HK-2 (cell line): ENCODE measurements at regions not wholly inside any gene's neighbourhood (a gene's known extent, or its start where the extent isn't known, plus 50 kb on each side); places are given as distances from the start of the nearest gene placed in this dataset.

Experiments
- DNase-seq: peaks from one replicate; pipeline ENCODE4 v3.0.0-alpha.2; 2018; ENCODE audit not compliant: unreplicated experiment

- no peak for DNase-seq
Observed at GRCh38 chr10:78916227-78916626, 152.5 kb upstream of the ZMIZ1 start.

DNA sequence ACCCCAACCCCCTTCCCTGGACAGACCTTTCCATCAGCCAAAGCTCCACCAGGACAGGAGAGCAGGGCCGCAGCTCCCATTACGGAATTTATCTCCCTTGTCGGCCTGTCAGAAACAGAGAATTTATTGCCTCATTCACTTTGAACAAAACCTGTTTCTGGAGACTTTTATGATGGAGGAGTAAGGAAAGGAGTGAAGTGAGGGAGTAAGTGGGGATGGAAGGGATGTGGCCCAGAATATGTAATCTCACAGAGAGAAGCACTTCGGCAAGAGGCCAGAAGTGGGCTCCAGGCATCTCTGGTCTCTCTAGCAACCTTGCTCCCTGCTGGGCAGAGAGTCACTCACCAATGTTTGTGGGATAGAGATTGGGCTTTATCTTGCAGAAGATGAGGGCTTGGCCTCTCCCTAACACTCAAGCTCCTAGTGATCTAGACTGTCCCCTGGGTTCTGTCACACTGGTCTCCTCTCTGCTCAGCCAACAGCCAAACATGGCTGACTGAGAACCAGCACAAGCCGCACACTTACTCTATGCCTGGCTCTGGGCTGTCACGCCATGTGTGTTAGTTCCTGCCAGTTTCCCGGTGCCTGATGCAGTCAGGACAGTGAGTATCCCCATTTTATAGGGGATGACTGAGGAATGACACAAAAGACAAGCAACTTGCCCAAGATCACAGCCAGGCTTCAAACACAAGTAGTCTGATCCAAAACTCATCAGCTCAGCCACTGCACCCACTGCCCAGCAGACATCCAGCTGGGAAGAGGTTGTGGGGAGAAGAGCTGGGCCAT lies 149.4 kb upstream of the ZMIZ1 start:
- no peak for DNase-seq

DNA sequence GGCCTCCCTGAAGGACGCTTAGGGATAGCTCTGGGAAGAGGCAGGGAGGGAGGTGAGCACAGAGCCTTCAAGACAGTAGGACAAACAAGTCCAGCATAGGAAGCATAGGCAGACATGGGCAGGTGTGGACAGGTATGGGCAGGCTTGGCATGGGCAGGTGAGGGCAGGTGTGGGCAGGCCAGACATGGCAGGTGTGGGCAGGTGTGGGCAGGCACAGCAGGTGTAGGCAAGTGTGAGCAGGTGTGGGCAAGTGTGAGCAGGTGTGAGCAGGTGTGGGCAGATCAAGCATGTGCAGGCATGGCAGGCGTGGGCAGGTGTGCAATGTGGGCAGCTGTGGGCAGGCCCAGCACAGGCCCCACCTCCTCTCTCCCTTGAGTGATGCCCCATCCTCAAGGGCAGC lies 148.8 kb upstream of the ZMIZ1 start:
- no peak for DNase-seq

- DNase-seq: no peak
Observed at GRCh38 chr10:78921895-78922294, 146.9 kb upstream of the ZMIZ1 start.

DNA sequence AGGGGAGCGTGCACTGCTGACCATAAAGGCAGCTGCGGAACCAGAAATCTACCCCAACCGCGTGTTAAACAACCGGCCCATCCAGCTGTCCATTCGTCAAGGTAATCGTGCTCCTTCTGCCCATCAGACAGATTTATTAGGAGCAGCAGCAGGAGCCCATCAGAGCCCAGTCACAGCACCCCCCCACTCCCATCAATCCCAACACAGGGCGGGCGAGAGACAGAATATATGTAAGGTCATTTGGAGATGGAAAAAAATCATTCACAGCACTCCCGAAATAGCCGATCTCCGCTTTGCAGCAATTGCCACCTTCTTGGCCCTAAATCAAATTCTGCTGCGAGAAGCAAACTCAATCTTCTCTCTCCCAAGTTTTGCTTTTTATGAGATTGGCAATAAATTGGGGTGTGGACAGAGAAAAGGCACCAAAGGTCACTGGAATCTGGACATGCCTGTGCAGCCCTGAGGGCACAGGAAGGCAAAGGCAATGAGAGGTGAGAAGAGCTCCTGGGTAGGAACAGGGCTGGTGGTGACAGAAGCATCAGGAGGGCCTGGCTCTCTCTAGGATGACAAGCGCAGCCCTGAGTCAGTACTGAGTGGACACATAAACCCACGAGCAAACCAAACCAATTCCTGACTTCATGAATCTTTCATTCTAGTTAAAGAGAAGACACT lies 145.0 kb upstream of the ZMIZ1 start:
- DNase-seq: no peak

DNA sequence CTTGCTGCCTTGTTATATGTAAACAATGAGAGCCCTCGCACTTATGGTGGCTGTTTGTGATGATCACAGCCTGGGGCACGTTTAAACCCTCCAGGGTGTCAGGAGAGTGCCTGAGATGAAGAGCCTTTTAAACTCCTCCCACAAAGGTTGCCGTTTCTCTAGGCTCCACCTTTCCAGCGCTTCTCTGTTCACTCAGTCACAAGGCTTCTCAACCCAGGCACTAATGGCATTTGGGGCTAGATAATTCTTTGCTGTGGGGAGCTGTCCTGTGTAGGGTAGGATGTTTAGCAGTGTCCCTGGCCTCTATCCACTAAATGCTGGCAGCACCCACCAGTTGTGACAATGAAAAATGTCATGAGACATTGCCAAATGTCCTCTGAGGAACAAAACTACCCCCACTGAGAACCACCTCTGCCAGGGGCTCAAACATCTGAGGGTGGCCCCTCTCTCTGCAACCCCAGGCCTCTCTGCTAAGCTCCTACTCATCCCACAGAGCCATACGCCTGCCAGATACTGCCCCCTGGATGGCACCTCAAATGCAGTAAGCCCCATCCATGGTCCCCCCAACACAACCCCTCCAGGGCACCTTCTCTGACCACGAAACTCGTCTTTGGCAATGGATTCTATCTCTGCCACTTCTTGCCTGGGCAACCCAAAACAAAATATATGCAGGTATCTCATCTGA lies 144.3 kb upstream of the ZMIZ1 start:
- DNase-seq: no peak

DNA sequence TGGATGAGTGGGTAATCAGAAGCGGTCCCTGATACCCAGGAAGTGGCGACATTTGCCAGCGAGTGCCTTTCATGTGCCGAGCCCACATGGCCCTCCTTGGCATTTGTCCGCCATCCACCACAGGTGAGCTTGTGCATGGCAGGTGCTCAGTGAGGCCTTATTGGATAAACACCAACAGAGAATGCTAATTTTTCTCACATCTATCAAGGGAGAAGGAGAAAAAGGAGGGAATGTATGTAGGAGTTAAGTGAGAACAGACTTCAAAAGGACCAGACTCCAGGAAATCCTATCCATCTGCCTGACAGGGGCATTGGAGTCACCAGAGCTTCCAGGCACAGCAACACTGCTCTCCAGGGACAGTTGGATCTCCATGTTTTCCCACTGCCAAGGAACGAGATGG lies 143.5 kb upstream of the ZMIZ1 start:
- DNase-seq: no peak

DNA sequence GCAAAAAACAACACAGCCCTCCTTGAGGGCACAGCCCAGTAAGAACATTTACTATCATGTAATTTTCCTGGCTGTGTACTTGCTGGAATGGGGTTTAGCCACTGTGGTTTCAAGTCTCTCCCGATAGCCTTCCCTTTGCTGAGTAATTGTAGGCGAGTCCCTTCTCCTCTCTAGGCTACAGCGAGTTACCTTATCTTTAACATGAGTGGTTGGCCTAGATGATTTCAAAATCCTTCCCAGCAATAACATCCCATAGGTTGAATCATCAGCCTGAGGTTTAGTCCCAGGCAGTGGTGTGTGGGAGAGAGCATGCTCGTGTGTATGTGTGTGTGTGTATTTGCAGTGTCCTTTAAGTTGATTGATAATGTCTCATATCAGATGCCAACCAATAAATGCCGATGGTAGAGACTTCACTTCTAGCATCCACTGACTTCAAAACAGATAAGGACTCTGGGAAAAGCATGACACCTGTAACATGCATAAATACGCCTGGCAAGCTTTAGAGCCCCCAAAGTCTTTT lies 142.9 kb upstream of the ZMIZ1 start:
- peak; percentile 28 for DNase-seq

DNA sequence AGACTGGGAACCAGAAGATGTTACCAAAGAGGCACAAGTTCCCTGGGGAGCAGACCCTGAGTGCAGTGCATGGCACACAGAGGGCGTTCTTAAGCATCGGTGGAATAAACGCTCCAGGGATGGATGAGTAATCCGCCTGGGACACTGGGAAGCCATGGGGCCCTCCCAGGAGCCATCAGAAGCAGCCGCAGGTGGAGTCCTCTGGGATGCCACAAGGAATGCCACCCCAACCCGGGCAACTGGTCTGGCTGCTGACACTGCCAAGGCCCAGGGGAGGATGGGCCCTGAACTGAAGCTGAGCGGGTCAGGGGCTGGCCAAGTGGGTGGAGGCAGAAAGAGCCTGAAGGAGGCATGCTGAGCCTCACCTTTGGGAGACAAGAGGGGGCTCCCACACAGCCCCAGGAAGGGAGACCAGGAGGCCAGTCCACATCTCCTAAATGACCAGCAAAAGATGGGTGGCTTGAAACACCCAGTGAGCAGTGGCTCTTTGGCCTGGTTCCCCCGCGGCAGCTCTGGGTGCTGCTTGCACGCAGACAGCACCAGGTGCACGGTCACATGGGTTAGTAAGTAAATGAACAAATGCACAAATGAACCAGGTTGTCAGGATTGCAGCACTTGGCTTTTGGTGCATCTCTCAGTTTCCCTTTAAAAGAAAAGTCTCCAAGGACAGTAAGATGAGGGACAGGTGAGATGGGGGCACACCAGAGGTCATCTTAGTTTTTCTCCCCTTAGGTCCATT lies 141.3 kb upstream of the ZMIZ1 start:
- peak; percentile 6 for DNase-seq

- no peak for DNase-seq
Observed at GRCh38 chr10:78928330-78928729, 140.4 kb upstream of the ZMIZ1 start.

- DNase-seq: no peak
Observed at GRCh38 chr10:78929541-78929940, 139.2 kb upstream of the ZMIZ1 start.

- DNase-seq: peak; percentile 18
Observed at GRCh38 chr10:78931321-78932053, 137.3 kb upstream of the ZMIZ1 start.

GRCh38 chr10:78932054-78932386 lies 136.7 kb upstream of the ZMIZ1 start:
- DNase-seq: no peak

DNA sequence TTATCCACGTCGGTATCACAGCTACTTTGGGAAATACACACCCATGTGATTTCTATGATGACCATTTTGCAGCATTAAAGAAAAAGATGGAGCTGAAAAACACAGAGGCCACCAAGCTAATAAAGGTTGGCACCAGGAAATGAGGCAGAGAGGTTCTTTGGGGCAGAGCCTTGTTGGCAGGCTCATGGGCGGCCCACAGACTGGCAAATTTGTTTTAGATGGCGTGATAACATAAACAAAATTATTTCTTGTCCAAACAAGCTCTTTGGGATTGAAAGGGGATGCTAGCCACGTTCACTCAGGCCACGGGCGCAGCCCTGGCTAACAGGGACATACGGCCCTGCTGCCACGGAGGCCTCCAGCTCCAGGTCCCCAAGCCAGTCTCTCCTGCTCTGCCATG lies 135.9 kb upstream of the ZMIZ1 start:
- DNase-seq: no peak

DNA sequence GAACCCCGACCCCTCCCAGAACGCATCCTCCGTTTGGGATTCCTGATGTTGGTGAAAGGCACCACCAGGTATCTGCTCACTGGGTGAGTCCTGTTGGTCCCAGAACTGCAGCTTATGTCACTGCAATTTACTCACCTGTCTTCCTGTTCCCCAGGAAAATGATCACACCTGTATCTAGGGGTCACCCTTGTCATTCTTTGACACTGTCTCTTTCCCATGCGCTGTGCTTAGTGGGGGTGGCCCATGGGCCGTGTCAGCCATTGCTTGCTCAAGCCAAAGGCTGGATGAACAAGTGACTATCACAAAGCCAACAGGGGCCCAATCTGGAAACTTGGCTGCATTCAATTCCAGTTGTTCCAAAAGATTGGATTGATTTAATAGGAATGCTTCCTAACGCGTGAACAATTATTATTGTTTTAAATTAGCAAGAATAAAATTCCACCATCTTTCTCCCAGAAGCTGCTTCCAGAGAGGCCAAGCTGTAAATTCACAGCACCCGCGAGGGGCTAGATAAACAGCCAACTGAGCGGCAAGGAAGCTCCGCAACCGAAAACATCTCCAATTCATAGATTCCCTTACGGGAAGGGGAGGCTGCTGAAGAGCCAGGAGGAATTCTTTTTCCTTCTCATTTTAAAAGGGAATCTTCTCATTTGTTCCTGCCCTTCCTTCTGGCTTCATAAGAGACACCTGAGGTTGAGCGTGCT lies 134.8 kb upstream of the ZMIZ1 start:
- no peak for DNase-seq

GRCh38 chr10:78934532-78934898 lies 134.3 kb upstream of the ZMIZ1 start:
- DNase-seq: no peak

- no peak for DNase-seq
Observed at GRCh38 chr10:78934994-78935602, 133.7 kb upstream of the ZMIZ1 start.

GRCh38 chr10:78935697-78936407 lies 132.9 kb upstream of the ZMIZ1 start:
- no peak for DNase-seq

DNA sequence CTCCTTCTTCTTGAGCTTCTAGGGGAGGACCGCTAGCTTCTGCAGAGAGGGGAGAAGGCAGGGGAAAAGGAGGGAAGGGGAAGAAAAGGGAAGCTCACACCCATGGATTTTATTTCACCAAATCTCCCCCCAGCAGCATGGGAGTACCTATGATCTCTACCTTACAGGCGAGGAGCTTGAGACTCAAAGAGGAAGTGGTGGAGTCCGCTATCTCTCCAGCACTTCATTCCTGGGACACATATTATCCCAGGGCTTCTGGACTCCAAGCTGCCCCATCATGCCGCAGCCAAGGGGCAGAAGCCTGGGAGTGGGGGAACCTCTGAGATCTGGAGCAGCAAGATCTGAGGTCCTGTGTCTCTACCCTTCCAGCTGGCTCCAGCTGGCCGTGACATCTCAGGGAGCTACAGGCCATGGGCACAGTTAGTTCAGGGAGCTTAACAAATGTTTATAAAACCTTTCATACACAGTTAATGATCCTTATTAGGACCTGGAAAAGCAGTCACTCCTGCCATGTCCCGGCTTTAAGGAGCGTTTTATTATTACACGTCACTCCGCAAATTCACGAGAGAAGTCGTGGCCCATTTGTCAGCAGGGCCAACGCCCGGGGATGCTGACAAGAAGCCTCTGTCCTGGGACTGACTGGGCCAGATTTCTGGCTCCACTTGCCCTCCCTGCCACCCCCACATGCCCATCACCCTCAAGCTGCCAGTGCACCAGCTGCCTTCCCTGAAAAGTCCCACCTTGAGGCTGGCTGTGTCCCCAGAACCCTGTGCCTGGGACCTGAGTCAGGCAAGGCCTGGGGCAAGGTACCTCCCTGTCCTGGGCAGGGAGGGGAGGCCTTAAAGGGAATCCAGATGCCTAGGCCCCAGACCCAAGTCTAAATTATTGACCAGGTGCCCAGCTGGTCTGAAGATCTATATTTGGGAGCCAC lies 132.1 kb upstream of the ZMIZ1 start:
- DNase-seq: no peak
